ENCODE measurements at regions not wholly inside any gene's neighbourhood (a gene's known extent, or its start where the extent isn't known, plus 50 kb on each side); places are given as distances from the start of the nearest gene placed in this dataset.

- no peak overlapping the region for H2BK5ac ChIP-seq (ENCODE audit: low read depth, low read length)
- no peaks in the 10 kb centered on the region for H3K27me3 ChIP-seq (replicated peaks in 1 of 4; ENCODE audit: control insufficient read depth in 3 of 4, extremely low read depth in 1 of 4, insufficient read depth in 3 of 4, low read length in 3 of 4)
- ChIA-PET POLR2A (ENCODE audit: partially characterized antibody) (no interaction called here), CTCF (ENCODE audit: partially characterized antibody) (no interaction called here)
- DNase-seq (ENCODE audit: low read depth in 1 of 2, low spot score in 2 of 2) = no peak
- H3K9me3 ChIP-seq (ENCODE audit: insufficient read depth in 2 of 2, low read depth in 1 of 2, low read length in 1 of 2) = peaks cover 3 to 4% of the 10 kb centered on the region in 2 experiments; a peak in 3 of 4 replicates
- H3K36me3 ChIP-seq (ENCODE audit: control insufficient read depth in 2 of 4, insufficient read depth in 4 of 4, low read length in 3 of 4) = no peaks in the 10 kb centered on the region
- no peak for TF ChIP-seq CREB1 (IDR thresholded peaks at IDR 0.05)
- no peak for TF ChIP-seq EP300 (IDR thresholded peaks at IDR 0.05; ENCODE audit: borderline replicate concordance in 1 of 2, low read depth in 2 of 2, low read length in 2 of 2)
- TF ChIP-seq KDM1A (IDR thresholded peaks at IDR 0.05; ENCODE audit: borderline replicate concordance, low read length) = no peak
- no peak overlapping the region for H2BK20ac ChIP-seq (ENCODE audit: low read length)
- H3K23ac ChIP-seq (ENCODE audit: insufficient read length) = no peak overlapping the region
- WGBS, 2 experiments (ENCODE audit: extremely low coverage in 1 of 2, insufficient coverage in 1 of 2, insufficient read length in 1 of 2, insufficient replicate concordance in 2 of 2, low coverage in 1 of 2, low lambda C conversion rate in 2 of 2, missing lambda C conversion rate in 1 of 2) = 90% methylated on average over 6 of the region's 6 CpGs; no CpG with 5 or more reads in 1 of the 2 experiments
- no peak overlapping the region for H2BK12ac ChIP-seq (ENCODE audit: low read depth, low read length)
- no peak overlapping the region for H3K4me3 ChIP-seq (ENCODE audit: extremely low read depth in 1 of 4, insufficient read depth in 2 of 4, low read depth in 3 of 4, low read length in 4 of 4)
- H3K56ac ChIP-seq (replicated peaks; ENCODE audit: insufficient read length, low read depth, low read length) = no peak overlapping the region
- H2BK15ac ChIP-seq (ENCODE audit: low read length) = no peak overlapping the region
- no peak for FAIRE-seq
- H3K9ac ChIP-seq (replicated peaks in 1 of 4; ENCODE audit: extremely low read depth in 1 of 4, low read depth in 3 of 4, low read length in 3 of 4) = no peak overlapping the region
- no peak overlapping the region for H3K4ac ChIP-seq (replicated peaks; ENCODE audit: insufficient read length, low read depth, low read length)
- H4K20me1 ChIP-seq (replicated peaks in 1 of 2; ENCODE audit: control insufficient read depth in 1 of 2, insufficient read depth in 2 of 2, low read length in 2 of 2) = no peaks in the 10 kb centered on the region
- no peak overlapping the region for H3K27ac ChIP-seq (ENCODE audit: low read depth, low read length)
- H3K4me1 ChIP-seq (replicated peaks in 1 of 4; ENCODE audit: control insufficient read depth in 3 of 4, insufficient read depth in 4 of 4, low read length in 3 of 4) = no peaks in the 10 kb centered on the region
- no peaks in the 10 kb centered on the region for H3K23me2 ChIP-seq (ENCODE audit: low read depth, low read length)
- H3K79me2 ChIP-seq (ENCODE audit: control insufficient read depth in 1 of 2, insufficient read depth in 2 of 2, low read length in 2 of 2) = no peaks in the 10 kb centered on the region
- no peak overlapping the region for H2AK5ac ChIP-seq (ENCODE audit: low read depth, low read length)
- H3K18ac ChIP-seq (ENCODE audit: extremely low read depth, low read length) = no peak overlapping the region
- H3K79me1 ChIP-seq (ENCODE audit: low read depth, low read length) = no peaks in the 10 kb centered on the region
- H2AFZ ChIP-seq (ENCODE audit: low read length) = no peak overlapping the region
- H4K5ac ChIP-seq (ENCODE audit: insufficient read length, low read depth, low read length) = no peak overlapping the region
- no peak overlapping the region for H3K14ac ChIP-seq (ENCODE audit: insufficient read length)
- no peak overlapping the region for H3K4me2 ChIP-seq (ENCODE audit: insufficient read depth in 1 of 2, low read depth in 2 of 2, low read length in 2 of 2)
- no peak overlapping the region for H4K91ac ChIP-seq (replicated peaks; ENCODE audit: insufficient read length, low read length)
- H4K8ac ChIP-seq (ENCODE audit: extremely low read depth, insufficient read depth, low read length) = no peak overlapping the region
- no peak overlapping the region for H2BK120ac ChIP-seq (replicated peaks; ENCODE audit: low read depth, low read length)
Measured at GRCh38 chr18:40259115-40259835, 1695.8 kb upstream of the PIK3C3 start.

Data from H1 (cell line).